KMS-11 (cell line): ENCODE measurements at regions not wholly inside any gene's neighbourhood (a gene's known extent, or its start where the extent isn't known, plus 50 kb on each side); places are given as distances from the start of the nearest gene placed in this dataset.

Experiments
- H2AFZ ChIP-seq: fragments of 200-600 bp; sonication (generic); 2 replicates; pipeline ENCODE4 v1.6.1; 2016; ENCODE audit warnings: antibody characterized with exemption, mixed run types, low read depth
- H3K27ac ChIP-seq: fragments of 200-600 bp; sonication (generic); 2 replicates; pipeline ENCODE4 v1.6.1; 2016; ENCODE audit warnings: mild to moderate bottlenecking, mixed run types
- H3K27me3 ChIP-seq: fragments of 200-600 bp; sonication (generic); 2 replicates; pipeline ENCODE4 v1.6.1; 2017; ENCODE audit warnings: mild to moderate bottlenecking, low read depth, mixed run types, moderate library complexity; ENCODE audit not compliant: insufficient read depth
- H3K36me3 ChIP-seq: fragments of 200-600 bp; sonication (generic); 2 replicates; pipeline ENCODE4 v1.6.1; 2017; ENCODE audit warnings: mild to moderate bottlenecking, mixed run types; ENCODE audit not compliant: insufficient read depth
- H3K4me1 ChIP-seq: fragments of 200-600 bp; sonication (generic); 2 replicates; pipeline ENCODE4 v1.6.1; 2016; ENCODE audit warnings: mild to moderate bottlenecking, low read depth, mixed run types; ENCODE audit not compliant: poor library complexity, severe bottlenecking
- H3K4me2 ChIP-seq: fragments of 200-600 bp; sonication (generic); 2 replicates; pipeline ENCODE4 v1.7.0; 2016; ENCODE audit warnings: mild to moderate bottlenecking, mixed run types
- H3K4me3 ChIP-seq: fragments of 200-600 bp; sonication (generic); IDR thresholded peaks from 2 replicates; pipeline ENCODE4 v1.6.1; 2017; ENCODE audit warnings: low read depth, low read length, mixed read lengths; ENCODE audit not compliant: insufficient read depth
- H3K79me2 ChIP-seq: fragments of 200-600 bp; sonication (generic); 2 replicates; pipeline ENCODE4 v1.6.1; 2016; ENCODE audit warnings: low read depth, mixed run types; ENCODE audit not compliant: insufficient read depth
- H3K9ac ChIP-seq: fragments of 200-600 bp; sonication (generic); 2 replicates; pipeline ENCODE4 v1.6.1; 2016; ENCODE audit warnings: mild to moderate bottlenecking, mixed run types
- H4K20me1 ChIP-seq: fragments of 200-600 bp; sonication (generic); 2 replicates; pipeline ENCODE4 v1.6.1; 2016; ENCODE audit warnings: mild to moderate bottlenecking, mixed run types; ENCODE audit not compliant: insufficient read depth
- CTCF ChIP-seq: fragments of 200-600 bp; sonication (generic); conservative IDR thresholded peaks from 2 replicates; pipeline ENCODE4 v1.6.1; 2017; ENCODE audit warnings: low read depth, mild to moderate bottlenecking, antibody characterized with exemption, low read length, moderate library complexity, mixed read lengths

- Histone ChIP-seq H3K9ac (no peak overlapping the region), H3K4me1 (peaks cover 17% of the 10 kb centered on the region), H3K27me3 (no peaks in the 10 kb centered on the region), H3K4me2 (peak overlapping the region; percentile 62), H3K4me3 (no peak overlapping the region), H4K20me1 (no peaks in the 10 kb centered on the region), H2AFZ (peak overlapping the region; percentile 35), H3K36me3 (no peaks in the 10 kb centered on the region), H3K79me2 (no peaks in the 10 kb centered on the region), H3K27ac (peak overlapping the region; percentile 28; the same call in 1 of the 2 replicates)
- no peak for TF ChIP-seq CTCF
Observed at GRCh38 chr5:88555674-88556073, 287.0 kb upstream of the TMEM161B start.

- no peak for TF ChIP-seq CTCF
- H3K4me1 ChIP-seq: peaks cover 17% of the 10 kb centered on the region
- no peak overlapping the region for H3K4me3 ChIP-seq
- no peaks in the 10 kb centered on the region for H3K36me3 ChIP-seq
- H3K27me3 ChIP-seq: no peaks in the 10 kb centered on the region
- no peak overlapping the region for H3K4me2 ChIP-seq
- H2AFZ ChIP-seq: no peak overlapping the region
- H3K79me2 ChIP-seq: no peaks in the 10 kb centered on the region
- no peak overlapping the region for H3K9ac ChIP-seq
- H4K20me1 ChIP-seq: no peaks in the 10 kb centered on the region
- H3K27ac ChIP-seq: no peak overlapping the region
Observed at GRCh38 chr5:88553986-88554385, 285.3 kb upstream of the TMEM161B start.

- H2AFZ ChIP-seq: no peak overlapping the region
- H3K4me1 ChIP-seq: peaks cover 17% of the 10 kb centered on the region
- no peak overlapping the region for H3K9ac ChIP-seq
- H3K4me3 ChIP-seq: no peak overlapping the region
- H3K79me2 ChIP-seq: no peaks in the 10 kb centered on the region
- H3K4me2 ChIP-seq: no peak overlapping the region
- H3K27ac ChIP-seq: no peak overlapping the region
- TF ChIP-seq CTCF: no peak
- no peaks in the 10 kb centered on the region for H3K36me3 ChIP-seq
- no peaks in the 10 kb centered on the region for H4K20me1 ChIP-seq
- H3K27me3 ChIP-seq: no peaks in the 10 kb centered on the region
Observed at GRCh38 chr5:88553136-88553875, 284.7 kb upstream of the TMEM161B start.

- Histone ChIP-seq H3K4me2 (no peak overlapping the region), H3K27ac (no peak overlapping the region), H3K27me3 (no peaks in the 10 kb centered on the region), H3K79me2 (no peaks in the 10 kb centered on the region), H3K4me1 (peaks cover 17% of the 10 kb centered on the region), H2AFZ (no peak overlapping the region), H4K20me1 (no peaks in the 10 kb centered on the region), H3K4me3 (no peak overlapping the region), H3K9ac (no peak overlapping the region), H3K36me3 (no peaks in the 10 kb centered on the region)
- TF ChIP-seq CTCF: no peak
Observed at GRCh38 chr5:88552426-88552825, 283.8 kb upstream of the TMEM161B start.
